Type B pancreatic cell (in vitro differentiated cells): ENCODE measurements at regions not wholly inside any gene's neighbourhood (a gene's known extent, or its start where the extent isn't known, plus 50 kb on each side); places are given as distances from the start of the nearest gene placed in this dataset.

Experiments used
- DNase-seq: peaks from one replicate; pipeline ENCODE4 v3.0.0; 2021; ENCODE audit warnings: mixed read lengths; ENCODE audit not compliant: unreplicated experiment; ENCODE audit errors: extremely low spot score
- H3K27ac Mint-ChIP-seq: 2 replicates; pipeline ENCODE4 v1.8.0; 2021; ENCODE audit warnings: mild to moderate bottlenecking, mixed read lengths
- H3K27me3 Mint-ChIP-seq: 2 replicates; pipeline ENCODE4 v1.8.0; 2021; ENCODE audit warnings: mixed read lengths
- H3K36me3 Mint-ChIP-seq: 2 replicates; pipeline ENCODE4 v1.8.0; 2021; ENCODE audit warnings: mixed read lengths
- H3K4me1 Mint-ChIP-seq: one replicate; pipeline ENCODE4 v1.8.0; 2021; ENCODE audit warnings: mixed read lengths; ENCODE audit not compliant: unreplicated experiment
- H3K4me3 Mint-ChIP-seq: 2 replicates; pipeline ENCODE4 v1.8.0; 2021; ENCODE audit warnings: mild to moderate bottlenecking, mixed read lengths
- H3K9me3 Mint-ChIP-seq: 2 replicates; pipeline ENCODE4 v1.8.0; 2021; ENCODE audit warnings: mixed read lengths
- TF ChIP-seq, protein P1 (sequence below): fragments of 200-600 bp; sonication (generic); conservative IDR thresholded peaks from 2 replicates; pipeline ENCODE4 v1.5.0; 2021; ENCODE audit warnings: antibody characterized with exemption, mild to moderate bottlenecking

DNA sequence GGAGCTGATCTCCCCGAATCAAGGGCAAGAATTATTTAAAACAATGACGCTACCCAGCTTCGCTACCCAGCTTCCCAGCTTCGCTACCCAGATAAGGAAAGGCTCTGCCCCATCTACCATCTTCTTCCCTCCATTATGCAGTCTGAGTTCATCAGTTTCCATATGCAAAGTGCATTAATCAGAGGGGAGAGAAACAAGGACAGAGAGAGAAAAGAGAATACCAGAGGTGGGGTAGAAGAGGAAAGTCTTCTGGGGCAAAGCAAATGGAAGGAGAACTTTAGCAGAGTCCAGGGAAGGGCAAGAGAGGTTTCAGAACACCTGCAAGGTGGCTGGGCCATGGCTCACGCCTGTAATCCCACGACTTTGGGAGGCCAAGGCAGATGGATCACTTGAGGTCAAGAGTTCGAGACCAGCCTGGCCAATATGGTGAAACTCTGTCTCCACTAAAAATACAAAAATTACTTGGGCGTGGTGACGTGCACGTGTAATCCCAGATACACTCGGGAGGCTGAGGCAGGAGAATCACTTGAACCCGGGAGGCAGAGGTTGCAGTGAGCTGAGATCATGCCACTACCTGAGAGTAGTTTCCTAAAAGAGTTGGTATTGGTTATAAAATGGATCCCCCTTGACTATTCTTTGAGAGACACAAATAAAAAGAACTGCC is 70.4 kb upstream of the SPATA12 start:
- DNase-seq = no peak
- TF ChIP-seq, protein P1, sequence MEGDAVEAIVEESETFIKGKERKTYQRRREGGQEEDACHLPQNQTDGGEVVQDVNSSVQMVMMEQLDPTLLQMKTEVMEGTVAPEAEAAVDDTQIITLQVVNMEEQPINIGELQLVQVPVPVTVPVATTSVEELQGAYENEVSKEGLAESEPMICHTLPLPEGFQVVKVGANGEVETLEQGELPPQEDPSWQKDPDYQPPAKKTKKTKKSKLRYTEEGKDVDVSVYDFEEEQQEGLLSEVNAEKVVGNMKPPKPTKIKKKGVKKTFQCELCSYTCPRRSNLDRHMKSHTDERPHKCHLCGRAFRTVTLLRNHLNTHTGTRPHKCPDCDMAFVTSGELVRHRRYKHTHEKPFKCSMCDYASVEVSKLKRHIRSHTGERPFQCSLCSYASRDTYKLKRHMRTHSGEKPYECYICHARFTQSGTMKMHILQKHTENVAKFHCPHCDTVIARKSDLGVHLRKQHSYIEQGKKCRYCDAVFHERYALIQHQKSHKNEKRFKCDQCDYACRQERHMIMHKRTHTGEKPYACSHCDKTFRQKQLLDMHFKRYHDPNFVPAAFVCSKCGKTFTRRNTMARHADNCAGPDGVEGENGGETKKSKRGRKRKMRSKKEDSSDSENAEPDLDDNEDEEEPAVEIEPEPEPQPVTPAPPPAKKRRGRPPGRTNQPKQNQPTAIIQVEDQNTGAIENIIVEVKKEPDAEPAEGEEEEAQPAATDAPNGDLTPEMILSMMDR = no peak
- Mint-ChIP-seq H3K4me1 (peaks cover 36% of the 10 kb centered on the region), H3K9me3 (no peaks in the 10 kb centered on the region), H3K27me3 (peaks cover 8% of the 10 kb centered on the region), H3K27ac (no peak overlapping the region), H3K4me3 (no peak overlapping the region), H3K36me3 (no peaks in the 10 kb centered on the region)

DNA sequence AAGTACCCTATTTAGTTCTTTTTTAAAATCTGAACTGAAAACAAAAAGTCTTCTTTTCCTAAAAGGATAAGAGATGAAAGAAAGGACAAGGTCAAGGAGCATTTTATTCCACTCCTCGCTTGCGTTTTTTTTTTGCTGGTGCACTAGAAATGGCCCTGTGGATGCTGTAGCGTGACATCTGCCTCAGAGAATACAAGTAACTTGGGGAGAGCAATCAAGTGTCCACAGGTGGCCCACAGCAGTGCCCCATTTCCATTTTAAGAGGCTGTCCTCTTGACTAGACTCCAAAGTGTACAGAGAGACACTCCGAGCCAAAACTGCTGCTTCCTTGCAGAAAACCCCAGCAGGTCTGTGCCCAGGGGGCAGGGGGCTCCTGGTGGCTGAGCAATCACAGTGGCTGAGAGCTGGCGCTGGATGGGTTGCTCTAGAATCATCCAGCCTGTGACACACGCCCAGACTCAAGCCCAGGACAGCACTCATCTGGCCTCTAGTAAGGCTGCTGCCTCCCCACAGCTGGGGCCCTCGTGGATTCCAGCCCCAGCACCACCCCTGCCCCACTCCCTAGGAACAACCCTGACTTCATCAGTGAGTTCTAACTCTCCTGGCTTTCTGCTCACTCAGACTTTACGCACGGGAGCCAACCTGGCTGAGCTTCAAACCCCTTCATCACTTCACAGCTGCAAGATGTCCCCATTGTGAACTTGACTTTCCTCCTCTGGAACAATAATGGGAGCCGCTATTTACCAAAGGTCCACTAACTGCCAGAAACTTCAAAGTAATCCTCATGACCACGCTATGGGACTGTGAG is 71.1 kb upstream of the SPATA12 start:
- DNase-seq = no peak
- Mint-ChIP-seq H3K27me3 (peaks cover 8% of the 10 kb centered on the region), H3K27ac (peak overlapping the region; percentile 12), H3K9me3 (no peaks in the 10 kb centered on the region), H3K4me1 (peaks cover 40% of the 10 kb centered on the region), H3K4me3 (peak overlapping the region; percentile 42), H3K36me3 (no peaks in the 10 kb centered on the region)
- TF ChIP-seq, protein P1 = no peak

DNA sequence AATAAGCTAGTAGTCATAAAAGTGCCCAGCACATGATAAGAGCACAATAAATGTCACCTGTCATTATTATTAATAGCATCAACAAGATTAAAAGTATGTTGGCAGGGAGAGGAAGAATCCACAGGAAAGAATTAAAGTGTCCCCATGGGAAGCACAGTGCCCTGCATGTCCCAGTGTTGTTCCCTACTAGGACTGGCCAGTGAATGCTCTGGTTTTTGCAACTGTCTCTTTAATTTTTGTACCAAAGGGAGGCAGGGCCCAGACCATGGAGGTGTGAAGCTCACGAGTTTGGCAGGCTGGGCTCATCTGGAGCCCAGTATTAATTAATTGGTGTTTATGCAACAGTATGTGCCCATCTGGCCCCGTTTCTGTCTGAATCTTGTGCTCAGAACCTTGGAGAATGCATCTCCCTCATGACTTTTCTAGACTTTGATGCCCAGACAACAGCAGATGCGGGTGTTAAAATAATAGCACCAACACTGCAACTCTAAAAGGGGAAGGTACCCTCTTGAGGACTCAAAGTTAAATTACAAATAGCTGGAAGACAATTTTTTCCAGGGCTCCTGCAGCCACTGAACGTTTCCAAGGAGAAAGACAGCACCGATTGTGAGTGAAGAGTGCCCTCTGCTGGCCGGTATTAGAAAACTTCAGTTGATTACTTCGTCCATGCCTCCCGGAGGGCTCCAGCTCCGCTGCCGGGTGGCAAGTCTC is 71.9 kb upstream of the SPATA12 start:
- peak; percentile 80 for DNase-seq
- TF ChIP-seq, protein P1 = peak; percentile 95
- H3K4me1 Mint-ChIP-seq = peaks cover 46% of the 10 kb centered on the region
- no peaks in the 10 kb centered on the region for H3K36me3 Mint-ChIP-seq
- H3K27ac Mint-ChIP-seq = peak overlapping the region; percentile 12
- peaks cover 8% of the 10 kb centered on the region for H3K27me3 Mint-ChIP-seq
- no peaks in the 10 kb centered on the region for H3K9me3 Mint-ChIP-seq
- peak overlapping the region; percentile 42 for H3K4me3 Mint-ChIP-seq

DNA sequence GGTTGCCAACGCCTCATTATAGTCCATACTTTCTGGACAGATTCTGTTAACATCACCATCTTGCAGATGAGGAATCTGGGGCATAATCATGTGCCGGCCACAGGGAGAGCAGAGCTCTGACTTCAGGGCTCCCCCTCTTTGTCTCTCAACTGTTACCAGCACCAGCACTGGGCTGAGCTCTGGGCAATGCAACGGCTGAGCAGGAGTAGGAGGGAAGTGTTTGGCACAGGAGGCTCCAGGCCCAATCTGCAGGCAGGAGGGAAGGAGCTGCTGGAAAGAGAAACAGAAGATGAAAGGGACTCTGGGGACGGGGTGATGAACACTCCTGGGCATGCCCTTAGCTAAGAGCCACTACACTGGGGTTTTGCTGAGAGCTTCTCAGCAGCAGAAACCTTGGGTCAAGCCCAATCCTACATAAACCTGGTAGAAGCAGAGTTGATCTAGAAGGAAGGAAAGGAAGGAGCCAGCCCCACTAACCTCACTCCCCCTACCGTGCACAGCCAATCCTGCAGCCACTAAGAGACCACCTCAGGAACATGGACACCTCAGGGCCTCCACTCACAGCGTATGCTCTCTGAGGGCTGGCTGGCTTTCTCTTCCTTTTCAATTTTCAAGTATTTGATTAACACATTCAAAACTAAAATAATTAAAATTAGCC is 73.1 kb upstream of the SPATA12 start:
- TF ChIP-seq, protein P1 = peak; percentile 62
- H3K4me3 Mint-ChIP-seq = no peak overlapping the region
- no peak overlapping the region for H3K27ac Mint-ChIP-seq
- no peak for DNase-seq
- H3K27me3 Mint-ChIP-seq = peaks cover 8% of the 10 kb centered on the region
- no peaks in the 10 kb centered on the region for H3K36me3 Mint-ChIP-seq
- no peaks in the 10 kb centered on the region for H3K9me3 Mint-ChIP-seq
- peaks cover 46% of the 10 kb centered on the region for H3K4me1 Mint-ChIP-seq

DNA sequence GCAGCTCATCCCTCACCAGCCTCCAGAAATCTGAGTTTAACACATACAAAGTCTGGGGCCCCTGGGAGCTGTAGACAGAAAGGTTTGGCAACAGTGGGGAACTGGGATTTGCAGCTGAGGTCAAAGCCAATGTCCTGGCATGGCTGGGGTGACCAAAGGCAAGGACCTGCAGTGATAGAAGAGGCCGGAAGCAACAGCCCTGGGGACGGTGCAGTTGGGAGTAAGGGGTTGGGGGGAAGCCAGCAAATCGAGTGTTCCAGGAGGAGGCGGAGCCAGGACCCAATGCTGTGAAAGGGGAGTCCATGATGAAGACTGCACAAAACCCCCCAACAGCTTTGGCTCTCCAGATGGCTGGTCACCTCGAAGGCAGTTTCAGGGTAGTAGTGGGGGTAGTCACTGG is 74.1 kb upstream of the SPATA12 start:
- Mint-ChIP-seq H3K9me3 (no peaks in the 10 kb centered on the region), H3K27ac (no peak overlapping the region), H3K4me3 (no peak overlapping the region), H3K27me3 (peaks cover 8% of the 10 kb centered on the region), H3K36me3 (no peaks in the 10 kb centered on the region), H3K4me1 (peaks cover 46% of the 10 kb centered on the region)
- TF ChIP-seq, protein P1 = no peak
- no peak for DNase-seq
